Type B pancreatic cell (in vitro differentiated cells): ENCODE measurements at regions not wholly inside any gene's neighbourhood (a gene's known extent, or its start where the extent isn't known, plus 50 kb on each side); places are given as distances from the start of the nearest gene placed in this dataset.
"Not testable (repeated sequence)": the region's sequence is repeated elsewhere in the genome, so short reads cannot be mapped to it uniquely, and the experiment has no call there.

ENCODE experiments used
- DNase-seq: peaks from one replicate; pipeline ENCODE4 v3.0.0; 2021; ENCODE audit warnings: mixed read lengths; ENCODE audit not compliant: unreplicated experiment; ENCODE audit errors: extremely low spot score
- H3K27ac Mint-ChIP-seq: 2 replicates; pipeline ENCODE4 v1.8.0; 2021; ENCODE audit warnings: mild to moderate bottlenecking, mixed read lengths
- H3K27me3 Mint-ChIP-seq: 2 replicates; pipeline ENCODE4 v1.8.0; 2021; ENCODE audit warnings: mixed read lengths
- H3K36me3 Mint-ChIP-seq: 2 replicates; pipeline ENCODE4 v1.8.0; 2021; ENCODE audit warnings: mixed read lengths
- H3K4me1 Mint-ChIP-seq: one replicate; pipeline ENCODE4 v1.8.0; 2021; ENCODE audit warnings: mixed read lengths; ENCODE audit not compliant: unreplicated experiment
- H3K4me3 Mint-ChIP-seq: 2 replicates; pipeline ENCODE4 v1.8.0; 2021; ENCODE audit warnings: mild to moderate bottlenecking, mixed read lengths
- H3K9me3 Mint-ChIP-seq: 2 replicates; pipeline ENCODE4 v1.8.0; 2021; ENCODE audit warnings: mixed read lengths
- CTCF ChIP-seq: fragments of 200-600 bp; sonication (generic); conservative IDR thresholded peaks from 2 replicates; pipeline ENCODE4 v1.5.0; 2021; ENCODE audit warnings: antibody characterized with exemption, mild to moderate bottlenecking

- Mint-ChIP-seq H3K36me3 (no peaks in the 10 kb centered on the region), H3K4me1 (no peaks in the 10 kb centered on the region), H3K9me3 (no peaks in the 10 kb centered on the region), H3K4me3 (no peak overlapping the region), H3K27me3 (peaks cover 27% of the 10 kb centered on the region), H3K27ac (no peak overlapping the region)
- no peak for TF ChIP-seq CTCF
- DNase-seq, result no peak
Measured at GRCh38 chr2:118750959-118751565, 96.4 kb downstream of the EN1 start.

- peaks cover 18% of the 10 kb centered on the region for H3K27me3 Mint-ChIP-seq
- no peaks in the 10 kb centered on the region for H3K36me3 Mint-ChIP-seq
- H3K4me1 Mint-ChIP-seq, result no peaks in the 10 kb centered on the region
- H3K9me3 Mint-ChIP-seq, result peaks cover 10% of the 10 kb centered on the region
- TF ChIP-seq CTCF, result no peak
- no peak for DNase-seq
- no peak overlapping the region for H3K27ac Mint-ChIP-seq
- no peak overlapping the region for H3K4me3 Mint-ChIP-seq
Measured at GRCh38 chr2:118748245-118748885, 99.1 kb downstream of the EN1 start.

- Mint-ChIP-seq H3K27me3 (peaks cover 18% of the 10 kb centered on the region), H3K4me1 (no peaks in the 10 kb centered on the region), H3K36me3 (no peaks in the 10 kb centered on the region), H3K27ac (no peak overlapping the region), H3K4me3 (no peak overlapping the region), H3K9me3 (peaks cover 10% of the 10 kb centered on the region)
- no peak for TF ChIP-seq CTCF
- DNase-seq, result no peak
Measured at GRCh38 chr2:118747637-118748036, 99.8 kb downstream of the EN1 start.

- H3K27ac Mint-ChIP-seq, result no peak overlapping the region
- no peak for TF ChIP-seq CTCF
- peaks cover 10% of the 10 kb centered on the region for H3K9me3 Mint-ChIP-seq
- no peaks in the 10 kb centered on the region for H3K36me3 Mint-ChIP-seq
- H3K4me1 Mint-ChIP-seq, result no peaks in the 10 kb centered on the region
- peaks cover 18% of the 10 kb centered on the region for H3K27me3 Mint-ChIP-seq
- no peak for DNase-seq
- H3K4me3 Mint-ChIP-seq, result no peak overlapping the region
Measured at GRCh38 chr2:118747066-118747465, 100.4 kb downstream of the EN1 start.

- not testable (repeated sequence) for DNase-seq, H3K4me3 Mint-ChIP-seq, H3K27ac Mint-ChIP-seq, H3K4me1 Mint-ChIP-seq, H3K36me3 Mint-ChIP-seq, H3K9me3 Mint-ChIP-seq
- H3K27me3 Mint-ChIP-seq, result peaks cover 24% of the 10 kb centered on the region
Measured at GRCh38 chr2:118744682-118745181, 102.7 kb downstream of the EN1 start.

- DNase-seq, result no peak
- Mint-ChIP-seq H3K9me3 (peaks cover 4% of the 10 kb centered on the region), H3K4me3 (no peak overlapping the region), H3K4me1 (no peaks in the 10 kb centered on the region), H3K36me3 (no peaks in the 10 kb centered on the region), H3K27me3 (peaks cover 39% of the 10 kb centered on the region), H3K27ac (no peak overlapping the region)
- TF ChIP-seq CTCF, result no peak
Measured at GRCh38 chr2:118738524-118739308, 108.7 kb downstream of the EN1 start.
